Subcutaneous abdominal adipose tissue (tissue), 5 donors: ENCODE measurements at regions not wholly inside any gene's neighbourhood (a gene's known extent, or its start where the extent isn't known, plus 50 kb on each side); places are given as distances from the start of the nearest gene placed in this dataset.
"Not testable (repeated sequence)": the region's sequence is repeated elsewhere in the genome, so short reads cannot be mapped to it uniquely, and the experiment has no call there.

Experiments used
- H3K27ac ChIP-seq: one replicate; pipeline ENCODE4 v1.7.0; 2013; ENCODE audit warnings: low read depth, mild to moderate bottlenecking, inconsistent platforms, low read length, moderate library complexity
- H3K27me3 ChIP-seq, 5 donors: one replicate each; pipeline ENCODE4 v1.7.0; 2013; ENCODE audit warnings: low read length in 5 of 5, inconsistent platforms in 1 of 5; ENCODE audit not compliant: control insufficient read depth in 5 of 5, insufficient read depth in 4 of 5
- H3K36me3 ChIP-seq, 5 donors: one replicate each; pipeline ENCODE4 v1.7.0; 2013; ENCODE audit warnings: low read length in 5 of 5; ENCODE audit not compliant: control insufficient read depth in 5 of 5, insufficient read depth in 5 of 5
- H3K4me1 ChIP-seq, 5 donors: one replicate each; pipeline ENCODE4 v1.7.0; 2013; ENCODE audit warnings: low read length in 5 of 5, mild to moderate bottlenecking in 3 of 5, moderate library complexity in 1 of 5; ENCODE audit not compliant: control insufficient read depth in 5 of 5, insufficient read depth in 5 of 5
- H3K4me3 ChIP-seq, 5 donors: one replicate each; pipeline ENCODE4 v1.7.0; 2013; ENCODE audit warnings: low read length in 5 of 5, low read depth in 1 of 5
- H3K9ac ChIP-seq, 5 donors: one replicate each; pipeline ENCODE4 v1.7.0; 2013; ENCODE audit warnings: low read length in 5 of 5, mild to moderate bottlenecking in 4 of 5, moderate library complexity in 3 of 5
- H3K9me3 ChIP-seq, 5 donors: one replicate each; pipeline ENCODE4 v1.7.0; 2013; ENCODE audit warnings: low read length in 5 of 5; ENCODE audit not compliant: control insufficient read depth in 5 of 5
- donor health status: healthy.
- donor health status: healthy.
- donor health status: healthy.
- donor health status: healthy.
- donor health status: healthy.

GRCh38 chr6:56785536-56785935, 142.8 kb upstream of the DST start:
- H3K27me3 ChIP-seq, H3K4me3 ChIP-seq, H3K36me3 ChIP-seq, H3K9ac ChIP-seq, H3K27ac ChIP-seq, H3K9me3 ChIP-seq: not testable (repeated sequence)
- peaks cover 0 to 24% (median 6%) of the 10 kb centered on the region in 5 donors for H3K4me1 ChIP-seq

GRCh38 chr6:56780109-56780508, 137.4 kb upstream of the DST start:
- not testable (repeated sequence) for H3K36me3 ChIP-seq, H3K4me1 ChIP-seq, H3K27me3 ChIP-seq, H3K9ac ChIP-seq, H3K4me3 ChIP-seq, H3K27ac ChIP-seq, H3K9me3 ChIP-seq

- not testable (repeated sequence) for H3K9me3 ChIP-seq, H3K27ac ChIP-seq, H3K4me1 ChIP-seq, H3K36me3 ChIP-seq, H3K9ac ChIP-seq, H3K27me3 ChIP-seq, H3K4me3 ChIP-seq
Measured at GRCh38 chr6:56778503-56778902, 135.8 kb upstream of the DST start.

DNA sequence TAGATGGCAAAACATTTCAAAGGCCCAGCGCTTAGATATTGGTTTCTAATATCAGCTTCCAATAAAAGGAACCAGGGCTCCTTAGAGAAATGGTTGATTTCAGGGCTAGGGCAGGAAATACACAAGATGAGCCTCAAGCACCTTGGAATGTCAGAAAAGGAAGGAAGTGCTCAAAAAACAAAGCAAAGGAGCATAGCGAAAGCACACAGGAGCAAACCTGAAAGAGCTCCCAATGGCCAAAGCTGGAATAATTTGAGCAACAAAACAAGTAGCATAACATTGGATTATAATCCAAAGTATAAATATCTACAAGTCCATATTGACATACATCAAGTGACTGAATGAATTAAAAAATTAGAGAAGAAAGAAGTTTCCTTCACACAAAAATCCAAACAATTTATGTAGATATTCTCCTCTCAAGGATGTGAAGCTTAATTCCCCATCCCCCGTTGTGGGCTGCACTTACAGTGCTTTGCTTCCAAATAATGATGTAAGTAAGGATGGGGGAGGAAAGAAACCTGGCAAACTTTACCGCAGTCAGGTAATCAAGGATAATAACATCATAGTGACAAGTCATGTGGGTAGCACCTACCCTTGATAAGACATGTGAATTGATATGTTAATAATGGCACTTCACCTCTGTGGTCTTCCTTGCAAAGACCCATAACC, 132.9 kb upstream of the DST start:
- Histone ChIP-seq H3K9ac (no peak overlapping the region), H3K9me3 (no peaks in the 10 kb centered on the region), H3K27me3 (no peaks in the 10 kb centered on the region), H3K4me1 (peaks cover 0 to 11% (median 0%) of the 10 kb centered on the region in 5 donors), H3K27ac (no peak overlapping the region), H3K36me3 (no peaks in the 10 kb centered on the region), H3K4me3 (no peak overlapping the region)

- Histone ChIP-seq H3K4me1 (peaks cover 0 to 11% (median 0%) of the 10 kb centered on the region in 5 donors), H3K4me3 (no peak overlapping the region), H3K9ac (no peak overlapping the region), H3K27me3 (no peaks in the 10 kb centered on the region), H3K27ac (no peak overlapping the region), H3K36me3 (no peaks in the 10 kb centered on the region), H3K9me3 (no peaks in the 10 kb centered on the region)
Measured at GRCh38 chr6:56772737-56773184, 130.1 kb upstream of the DST start.

GRCh38 chr6:56771929-56772607, 129.4 kb upstream of the DST start:
- Histone ChIP-seq H3K9ac (no peak overlapping the region), H3K36me3 (no peaks in the 10 kb centered on the region), H3K27me3 (no peaks in the 10 kb centered on the region), H3K4me1 (peaks cover 0 to 8% (median 0%) of the 10 kb centered on the region in 5 donors), H3K4me3 (no peak overlapping the region), H3K9me3 (no peaks in the 10 kb centered on the region), H3K27ac (peak overlapping the region; percentile 4)

GRCh38 chr6:56771189-56771588, 128.5 kb upstream of the DST start:
- Histone ChIP-seq H3K4me3 (no peak overlapping the region), H3K27me3 (no peaks in the 10 kb centered on the region), H3K27ac (no peak overlapping the region), H3K9me3 (no peaks in the 10 kb centered on the region), H3K36me3 (no peaks in the 10 kb centered on the region), H3K4me1 (peaks cover 0 to 10% (median 0%) of the 10 kb centered on the region in 5 donors), H3K9ac (no peak overlapping the region)

- no peaks in the 10 kb centered on the region for H3K9me3 ChIP-seq
- no peak overlapping the region for H3K4me3 ChIP-seq
- no peaks in the 10 kb centered on the region for H3K36me3 ChIP-seq
- no peak overlapping the region for H3K9ac ChIP-seq
- H3K27ac ChIP-seq = peak overlapping the region; percentile 6
- H3K27me3 ChIP-seq = no peaks in the 10 kb centered on the region
- H3K4me1 ChIP-seq = peaks cover 0 to 7% (median 0%) of the 10 kb centered on the region in 5 donors
Measured at GRCh38 chr6:56770011-56770520, 127.4 kb upstream of the DST start.

GRCh38 chr6:56767892-56768531, 125.3 kb upstream of the DST start:
- Histone ChIP-seq H3K27ac (no peak overlapping the region), H3K9me3 (no peaks in the 10 kb centered on the region), H3K36me3 (no peaks in the 10 kb centered on the region), H3K4me3 (no peak overlapping the region), H3K4me1 (peaks cover 0 to 14% (median 5%) of the 10 kb centered on the region in 5 donors), H3K27me3 (no peaks in the 10 kb centered on the region), H3K9ac (no peak overlapping the region)

- Histone ChIP-seq H3K9me3 (no peaks in the 10 kb centered on the region), H3K4me3 (no peak overlapping the region), H3K36me3 (no peaks in the 10 kb centered on the region), H3K27me3 (no peaks in the 10 kb centered on the region), H3K4me1 (peaks cover 0 to 14% (median 5%) of the 10 kb centered on the region in 5 donors), H3K9ac (no peak overlapping the region), H3K27ac (no peak overlapping the region)
Measured at GRCh38 chr6:56767435-56767834, 124.7 kb upstream of the DST start.
